Adrenal gland (tissue), 9 donors: ENCODE measurements at regions not wholly inside any gene's neighbourhood (a gene's known extent, or its start where the extent isn't known, plus 50 kb on each side); places are given as distances from the start of the nearest gene placed in this dataset.

Experiments
- DNase-seq, 7 donors: peaks; one replicate each; pipeline ENCODE4 v3.0.0-alpha.2; 2019 to 2020
- H3K27ac ChIP-seq, 5 donors: fragments of 200-600 bp; sonication (generic) in 4 of 5; 1 replicate in 3 of 5; 2 replicates in 2 of 5; pipeline versions ENCODE4 v1.5.1 to v1.8.0; 2016 to 2020; ENCODE audit warnings: mild to moderate bottlenecking in 1 of 5
- H3K27me3 ChIP-seq: fragments of 200-600 bp; 2 replicates; pipeline ENCODE4 v1.8.0; 2021
- H3K36me3 ChIP-seq, 2 donors: fragments of 200-600 bp; replicated peaks in 1 of 2; 1 replicate in 1 of 2; 2 replicates in 1 of 2; pipeline versions ENCODE4 v1.5.1 to v1.8.0; 2018 to 2022
- H3K4me1 ChIP-seq, 2 donors: fragments of 200-600 bp; replicated peaks in 1 of 2; 1 replicate in 1 of 2; 2 replicates in 1 of 2; pipeline versions ENCODE4 v1.5.1 to v1.8.0; 2018 to 2021
- H3K4me3 ChIP-seq, 4 donors: fragments of 200-600 bp; sonication (generic) in 3 of 4; one replicate each; pipeline ENCODE4 v1.5.1; 2016 to 2018
- H3K9me3 ChIP-seq, 3 donors: fragments of 200-600 bp; sonication (generic) in 1 of 3; replicated peaks in 1 of 3; 1 replicate in 2 of 3; 2 replicates in 1 of 3; pipeline versions ENCODE4 v1.5.1 to v1.8.0; 2016 to 2021
- CTCF ChIP-seq, 6 experiments: fragments of 450-650 bp in 4 of 6; fragments of 200-600 bp in 2 of 6; sonication (generic) in 1 of 6; IDR thresholded peaks; 1 replicate in 5 of 6; 2 replicates in 1 of 6; pipeline versions ENCODE4 v1.5.1 to v1.8.0; 2016 to 2021; ENCODE audit warnings: antibody characterized with exemption in 6 of 6, mild to moderate bottlenecking in 2 of 6, moderate library complexity in 1 of 6
- POLR2A ChIP-seq, 2 donors: fragments of 450-650 bp; IDR thresholded peaks; one replicate each; pipeline ENCODE4 v1.6.1; 2017; ENCODE audit warnings: antibody characterized with exemption in 2 of 2, mild to moderate bottlenecking in 2 of 2, moderate library complexity in 1 of 2
- WGBS, 4 donors: extraction: QIAGEN DNeasy Blood & Tissue Kit in 2 of 4; methylation state at CpG; one replicate each; pipeline versions ENCODE4 v1.1.5 to v1.1.7; 2013 to 2017; 5-methylcytosine and 5-hydroxymethylcytosine counted together
- intact Hi-C, 2 donors: fragments of 100-400 bp; cut with DNase I; formaldehyde crosslinking; loops; one replicate each; pipeline versions ENCODE4 v1.14.1 to v1.15.0; 2022 to 2023
- small RNA-seq, 2 donors: library from RNA; depleted of rRNA; stranded (forward); fragments of <200 nt; gene quantifications; one replicate each; pipeline ENCODE3, GENCODE V24; 2016
- donor health status: healthy with polysubstance abuse.
- donor health status: Bipolar disorder and iron deficiency.
- donor health status: DM: yes; HTN: yes; CAD: no.
- donor health status: DM: no; HTN: no; CAD: no.
- donor health status: DM: no; HTN: no; CAD: no.

DNA sequence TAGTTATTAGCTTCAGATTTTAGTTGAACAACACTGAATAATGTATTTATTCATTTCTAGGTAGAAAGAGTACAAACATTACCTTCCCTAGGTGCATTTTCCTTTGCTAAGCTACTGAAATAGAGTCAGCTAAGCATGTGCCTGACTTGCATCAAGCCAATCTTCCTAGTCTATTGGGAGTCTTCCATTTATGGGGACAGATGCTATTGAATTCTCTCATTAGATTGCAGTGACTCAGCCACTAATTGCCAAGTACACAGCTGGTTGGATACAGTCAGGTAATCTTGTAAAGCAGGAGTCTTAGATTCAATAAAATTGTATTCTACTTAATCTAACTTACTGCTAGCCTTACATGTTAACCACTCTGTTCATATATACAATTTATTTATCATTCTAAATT, 55.2 kb upstream of the RPS13 start:
- Histone ChIP-seq H3K4me1 (no peaks in the 10 kb centered on the region), H3K27me3 (no peaks in the 10 kb centered on the region), H3K9me3 (no peaks in the 10 kb centered on the region), H3K36me3 (peaks cover 0 to 38% of the 10 kb centered on the region in 2 donors), H3K27ac (no peak overlapping the region), H3K4me3 (no peak overlapping the region)
- TF ChIP-seq POLR2A (IDR thresholded peaks at IDR 0.05) = no peak
- no peak for TF ChIP-seq CTCF (IDR thresholded peaks at IDR 0.05)
- intact Hi-C loops = no loop called here
- DNase-seq = no peak

DNA sequence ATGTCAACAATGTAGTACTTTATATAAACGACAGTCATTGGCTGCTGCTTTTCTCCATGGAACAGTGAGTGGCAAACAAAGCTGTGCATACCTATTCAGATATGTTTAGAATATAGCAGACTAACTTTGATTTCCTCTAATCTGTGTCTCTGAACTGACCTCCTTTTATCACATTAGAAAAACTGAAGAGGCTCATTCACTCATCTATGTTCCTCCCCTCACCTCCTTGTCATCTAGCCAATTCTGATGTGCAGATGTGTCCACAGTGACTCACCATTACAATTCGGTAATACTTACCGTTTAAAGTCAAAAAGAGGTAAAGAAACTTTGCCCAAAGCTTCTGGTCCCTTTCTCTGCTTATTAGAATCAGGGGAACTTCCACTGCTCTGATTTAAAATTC, 51.5 kb upstream of the RPS13 start:
- Histone ChIP-seq H3K9me3 (no peaks in the 10 kb centered on the region), H3K4me3 (no peak overlapping the region), H3K4me1 (no peaks in the 10 kb centered on the region), H3K27ac (no peak overlapping the region), H3K27me3 (no peaks in the 10 kb centered on the region), H3K36me3 (peaks cover 0 to 27% of the 10 kb centered on the region in 2 donors)
- intact Hi-C loops = no loop called here
- no peak for DNase-seq
- 57 to 79% (median 70%) methylated on average over 3 of the region's 3 CpGs for WGBS, 4 donors
- TF ChIP-seq POLR2A (IDR thresholded peaks at IDR 0.05) (no peak), CTCF (IDR thresholded peaks at IDR 0.05) (no peak)

Small RNA genes lying in the stretch of these regions (small RNA-seq; reads per million reads assigned to genes)
- gene AC126389.1 = 0 reads per million in 2 donors
